ENCODE measurements at regions not wholly inside any gene's neighbourhood (a gene's known extent, or its start where the extent isn't known, plus 50 kb on each side); places are given as distances from the start of the nearest gene placed in this dataset.

GRCh38 chr4:115275615-115276014, 162.2 kb upstream of the NDST4 start:
- TF ChIP-seq CTCF (conservative IDR thresholded peaks at IDR 0.05 in 1 of 2, IDR thresholded peaks at IDR 0.05 in 1 of 2; ENCODE audit: extremely low read depth in 1 of 2, insufficient read depth in 1 of 2, low read depth in 1 of 2, low read length in 2 of 2) = no peak
- no peak for TF ChIP-seq EZH2 (IDR thresholded peaks at IDR 0.05; ENCODE audit: borderline replicate concordance, low read length)

All from mammary epithelial cell (primary cell).